Epithelial cell of esophagus (primary cell): ENCODE measurements at regions not wholly inside any gene's neighbourhood (a gene's known extent, or its start where the extent isn't known, plus 50 kb on each side); places are given as distances from the start of the nearest gene placed in this dataset.
A peak's percentile ranks its signal among the peaks of the same experiment; 100 is the strongest.
"Not testable (repeated sequence)": the region's sequence is repeated elsewhere in the genome, so short reads cannot be mapped to it uniquely, and the experiment has no call there.

Experiments
- DNase-seq: peaks from one replicate; pipeline ENCODE4 v3.0.0; 2010; ENCODE audit warnings: low read depth
- H3K4me3 ChIP-seq: 2 replicates; pipeline ENCODE4 v1.5.1; 2011; ENCODE audit warnings: mild to moderate bottlenecking, low read length, control low read depth
- CTCF ChIP-seq: IDR thresholded peaks from 2 replicates; pipeline ENCODE4 v1.5.1; 2011; ENCODE audit warnings: low read depth, mild to moderate bottlenecking, low read length, control low read depth, inconsistent platforms; ENCODE audit not compliant: insufficient read depth; ENCODE audit errors: missing control alignments

DNA sequence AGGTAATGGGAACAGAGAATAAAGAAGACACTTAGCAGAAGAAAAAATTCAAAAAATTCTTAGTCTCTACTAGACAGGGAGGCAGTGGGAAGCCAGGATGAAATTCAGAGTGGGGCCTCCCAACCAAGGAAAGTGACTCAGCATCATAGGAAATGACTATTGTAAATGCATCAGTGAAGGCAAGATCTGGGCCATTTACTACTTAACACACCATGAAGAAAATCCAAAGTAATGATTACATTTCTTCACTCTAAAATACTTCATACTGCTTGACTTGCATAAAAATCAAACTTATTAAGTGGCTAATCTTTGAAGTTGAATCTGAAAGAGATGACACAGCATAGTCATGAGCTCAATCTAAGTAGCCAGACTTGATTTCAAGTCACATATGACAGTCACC is 405.8 kb upstream of the SLC39A10 start:
- DNase-seq = peak; percentile 15
- no peak for TF ChIP-seq CTCF
- H3K4me3 ChIP-seq = no peak overlapping the region

DNA sequence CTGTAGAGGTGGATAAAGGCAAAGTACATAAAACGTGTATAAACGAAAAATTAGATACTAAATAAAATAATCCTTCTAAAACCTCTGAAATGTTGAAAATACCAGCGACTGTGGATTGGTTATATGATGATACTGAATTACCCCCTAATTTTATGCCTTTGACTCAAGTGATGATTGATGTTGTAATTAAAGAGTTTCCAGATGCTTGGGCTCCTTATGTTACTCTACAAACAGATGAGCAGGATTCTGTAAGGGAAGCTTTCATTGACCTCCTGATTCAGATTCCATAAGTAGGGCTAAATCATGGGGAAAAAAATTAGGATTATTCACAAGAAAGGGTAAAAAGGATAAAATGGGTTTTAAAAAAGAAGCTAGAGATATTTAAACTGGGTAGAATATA is 418.2 kb upstream of the SLC39A10 start:
- DNase-seq = no peak
- no peak overlapping the region for H3K4me3 ChIP-seq
- no peak for TF ChIP-seq CTCF

GRCh38 chr2:195238379-195238778 is 418.6 kb upstream of the SLC39A10 start:
- no peak for TF ChIP-seq CTCF
- DNase-seq = no peak
- H3K4me3 ChIP-seq = no peak overlapping the region

GRCh38 chr2:195228547-195228946 is 428.5 kb upstream of the SLC39A10 start:
- H3K4me3 ChIP-seq = not testable (repeated sequence)

DNA sequence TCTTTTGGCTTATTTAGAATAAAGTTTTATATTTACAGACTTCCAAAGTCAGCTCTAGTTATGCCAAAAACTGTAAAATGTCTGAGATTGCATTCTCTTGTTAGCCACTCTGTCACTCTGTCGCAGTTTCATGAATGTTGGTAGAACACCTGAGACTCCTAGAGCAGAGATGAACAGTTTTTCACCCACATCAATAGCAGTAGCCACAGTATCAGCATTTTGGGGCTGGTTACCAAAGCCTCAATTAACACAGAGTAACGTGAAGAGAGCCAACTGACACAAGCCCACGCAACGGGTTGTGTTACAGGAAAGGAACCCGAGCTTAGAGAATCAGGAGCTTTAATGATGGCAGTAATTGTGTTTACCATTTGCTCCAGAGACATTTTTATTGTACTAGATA is 443.0 kb upstream of the SLC39A10 start:
- no peak overlapping the region for H3K4me3 ChIP-seq
- TF ChIP-seq CTCF = no peak
- no peak for DNase-seq

More at GRCh38 chr2:195228547-195228946, 428.5 kb upstream of the SLC39A10 start:
- DNase-seq = not testable (repeated sequence)

DNA sequence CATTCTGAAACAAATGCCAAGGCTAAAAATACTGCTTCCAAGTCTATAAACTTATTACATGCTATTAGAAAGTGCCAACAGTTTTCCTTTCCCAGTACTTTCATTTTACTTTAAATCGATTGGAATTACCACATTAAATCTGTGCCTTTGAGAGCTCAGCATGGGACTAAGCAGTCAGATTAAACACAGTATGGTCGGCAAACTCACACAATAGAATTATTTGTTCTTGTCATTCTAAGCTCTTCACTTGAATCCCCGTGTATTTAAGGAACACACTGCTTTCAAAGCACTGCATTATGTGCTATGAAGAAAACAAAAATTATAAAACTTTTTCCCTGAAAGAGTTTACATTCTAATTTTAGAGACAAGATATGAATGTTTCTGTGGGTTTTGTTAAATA is 444.4 kb upstream of the SLC39A10 start:
- no peak overlapping the region for H3K4me3 ChIP-seq
- no peak for TF ChIP-seq CTCF
- no peak for DNase-seq

DNA sequence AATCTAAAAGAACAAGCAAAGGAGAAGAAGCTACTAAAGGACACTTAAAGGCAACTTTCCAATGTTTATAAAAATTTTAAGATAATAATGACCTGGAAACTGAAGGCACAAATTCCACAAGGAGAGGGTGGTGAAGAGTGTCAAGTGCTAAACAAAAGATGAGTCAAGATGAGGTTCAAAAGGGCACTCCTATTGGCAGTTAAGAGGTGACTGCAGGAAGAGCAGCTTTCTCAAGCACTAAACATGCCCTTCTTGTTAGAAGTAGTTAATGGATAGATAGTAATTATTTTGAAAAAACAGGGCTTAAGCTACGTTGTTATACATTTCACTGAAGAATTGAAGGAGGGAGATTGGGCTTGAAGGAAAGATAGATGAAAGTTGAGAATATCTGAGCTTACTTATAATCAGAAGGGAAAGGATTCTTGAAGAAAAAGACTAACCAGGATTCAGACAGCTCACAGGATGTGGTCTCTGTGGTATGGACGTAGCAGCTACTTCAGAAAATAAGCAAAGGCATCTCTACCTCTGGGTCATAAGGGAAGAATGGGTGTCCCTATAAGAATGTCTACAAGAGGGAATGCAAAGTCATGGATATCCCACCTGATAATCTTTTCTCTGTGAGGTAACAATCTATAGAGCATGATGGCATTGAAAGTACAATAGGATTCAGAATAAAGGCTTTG is 454.7 kb upstream of the SLC39A10 start:
- no peak overlapping the region for H3K4me3 ChIP-seq
- no peak for TF ChIP-seq CTCF
- peak; percentile 24 for DNase-seq
